ENCODE measurements at regions not wholly inside any gene's neighbourhood (a gene's known extent, or its start where the extent isn't known, plus 50 kb on each side); places are given as distances from the start of the nearest gene placed in this dataset.

GRCh38 chr6:152828431-152828830 lies 77.8 kb downstream of the VIP start:
- TF ChIP-seq, protein P1, sequence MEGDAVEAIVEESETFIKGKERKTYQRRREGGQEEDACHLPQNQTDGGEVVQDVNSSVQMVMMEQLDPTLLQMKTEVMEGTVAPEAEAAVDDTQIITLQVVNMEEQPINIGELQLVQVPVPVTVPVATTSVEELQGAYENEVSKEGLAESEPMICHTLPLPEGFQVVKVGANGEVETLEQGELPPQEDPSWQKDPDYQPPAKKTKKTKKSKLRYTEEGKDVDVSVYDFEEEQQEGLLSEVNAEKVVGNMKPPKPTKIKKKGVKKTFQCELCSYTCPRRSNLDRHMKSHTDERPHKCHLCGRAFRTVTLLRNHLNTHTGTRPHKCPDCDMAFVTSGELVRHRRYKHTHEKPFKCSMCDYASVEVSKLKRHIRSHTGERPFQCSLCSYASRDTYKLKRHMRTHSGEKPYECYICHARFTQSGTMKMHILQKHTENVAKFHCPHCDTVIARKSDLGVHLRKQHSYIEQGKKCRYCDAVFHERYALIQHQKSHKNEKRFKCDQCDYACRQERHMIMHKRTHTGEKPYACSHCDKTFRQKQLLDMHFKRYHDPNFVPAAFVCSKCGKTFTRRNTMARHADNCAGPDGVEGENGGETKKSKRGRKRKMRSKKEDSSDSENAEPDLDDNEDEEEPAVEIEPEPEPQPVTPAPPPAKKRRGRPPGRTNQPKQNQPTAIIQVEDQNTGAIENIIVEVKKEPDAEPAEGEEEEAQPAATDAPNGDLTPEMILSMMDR (IDR thresholded peaks at IDR 0.05), result no peak
- no peak for TF ChIP-seq POLR2A (IDR thresholded peaks at IDR 0.05)
